PC-9 (cell line): ENCODE measurements at regions not wholly inside any gene's neighbourhood (a gene's known extent, or its start where the extent isn't known, plus 50 kb on each side); places are given as distances from the start of the nearest gene placed in this dataset.

ENCODE experiments used
- CTCF ChIP-seq: fragments of 200-600 bp; sonication (generic); conservative IDR thresholded peaks from 2 replicates; pipeline ENCODE4 v1.6.1; 2017; ENCODE audit warnings: mixed run types, antibody characterized with exemption, mild to moderate bottlenecking, moderate library complexity
- EZH2 ChIP-seq: fragments of 200-600 bp; sonication (generic); IDR thresholded peaks from 2 replicates; pipeline ENCODE4 v1.8.0; 2017; ENCODE audit warnings: antibody characterized with exemption, low read depth

- TF ChIP-seq CTCF (no peak), EZH2 (no peak)
Measured at GRCh38 chr2:13156916-13157315, 440.2 kb downstream of the TRIB2 start.
